ENCODE measurements at regions not wholly inside any gene's neighbourhood (a gene's known extent, or its start where the extent isn't known, plus 50 kb on each side); places are given as distances from the start of the nearest gene placed in this dataset.
"Not testable (repeated sequence)": the region's sequence is repeated elsewhere in the genome, so short reads cannot be mapped to it uniquely, and the experiment has no call there.

DNA sequence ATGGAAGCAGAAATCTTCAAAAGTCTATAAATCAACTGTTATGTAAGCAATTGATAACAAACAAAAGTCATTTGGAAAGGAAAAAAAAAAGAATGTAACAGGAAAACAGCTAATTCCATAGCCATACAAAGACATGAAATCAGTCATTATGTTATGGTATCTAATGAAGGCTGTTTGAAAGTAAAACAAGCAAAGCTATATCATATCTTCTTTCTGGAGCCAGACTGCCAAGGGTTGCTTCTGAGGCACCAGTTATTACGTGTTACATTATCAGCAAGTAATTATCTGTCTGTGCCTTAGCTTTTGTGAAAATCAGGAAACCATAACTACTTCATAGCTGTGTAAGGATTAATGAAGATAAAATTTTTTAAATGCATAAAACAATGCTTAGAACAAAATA is 480.2 kb downstream of the FAT4 start:
- ATAC-seq (ENCODE audit: low FRiP score in 2 of 2), result no peak
- 74 to 81% methylated on average over 1 of the region's 1 CpG for WGBS, 2 donors

DNA sequence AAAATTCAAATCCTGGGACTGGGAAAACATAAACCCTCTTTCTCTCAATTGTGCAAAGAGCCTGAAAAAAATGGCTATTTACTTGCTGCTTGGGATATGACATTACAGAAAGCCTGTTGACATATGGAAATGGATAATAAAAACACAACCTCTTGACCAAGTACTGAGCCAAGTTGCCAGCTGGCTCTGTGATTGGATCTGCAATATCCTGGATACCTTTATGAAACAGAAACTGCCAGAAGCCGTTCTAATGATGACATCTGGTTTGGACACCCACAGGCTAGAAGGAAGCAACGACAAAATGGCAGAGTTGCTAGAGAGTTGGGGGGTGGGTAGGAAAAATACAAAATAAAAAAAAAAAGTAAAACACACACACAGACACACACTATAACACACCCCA is 481.4 kb downstream of the FAT4 start:
- 55 to 76% methylated on average over 2 of the region's 2 CpGs for WGBS, 2 donors
- DNase-seq, result no peak
- Histone ChIP-seq H3K4me1 (no peaks in the 10 kb centered on the region), H3K4me3 (no peak overlapping the region), H3K27ac (no peak overlapping the region), H3K9me3 (no peaks in the 10 kb centered on the region), H3K27me3 (no peaks in the 10 kb centered on the region), H3K36me3 (no peaks in the 10 kb centered on the region)
- no peak for ATAC-seq (ENCODE audit: low FRiP score in 2 of 2)
- no peak for TF ChIP-seq POLR2A (IDR thresholded peaks at IDR 0.05)

More for the DNA sequence above, 480.2 kb downstream of the FAT4 start:
- Histone ChIP-seq H3K9me3 (no peaks in the 10 kb centered on the region), H3K4me3 (no peak overlapping the region), H3K27ac (no peak overlapping the region), H3K27me3 (no peaks in the 10 kb centered on the region), H3K4me1 (no peaks in the 10 kb centered on the region), H3K36me3 (no peaks in the 10 kb centered on the region)
- TF ChIP-seq POLR2AphosphoS5 (IDR thresholded peaks at IDR 0.05), result no peak
- TF ChIP-seq, protein P1, sequence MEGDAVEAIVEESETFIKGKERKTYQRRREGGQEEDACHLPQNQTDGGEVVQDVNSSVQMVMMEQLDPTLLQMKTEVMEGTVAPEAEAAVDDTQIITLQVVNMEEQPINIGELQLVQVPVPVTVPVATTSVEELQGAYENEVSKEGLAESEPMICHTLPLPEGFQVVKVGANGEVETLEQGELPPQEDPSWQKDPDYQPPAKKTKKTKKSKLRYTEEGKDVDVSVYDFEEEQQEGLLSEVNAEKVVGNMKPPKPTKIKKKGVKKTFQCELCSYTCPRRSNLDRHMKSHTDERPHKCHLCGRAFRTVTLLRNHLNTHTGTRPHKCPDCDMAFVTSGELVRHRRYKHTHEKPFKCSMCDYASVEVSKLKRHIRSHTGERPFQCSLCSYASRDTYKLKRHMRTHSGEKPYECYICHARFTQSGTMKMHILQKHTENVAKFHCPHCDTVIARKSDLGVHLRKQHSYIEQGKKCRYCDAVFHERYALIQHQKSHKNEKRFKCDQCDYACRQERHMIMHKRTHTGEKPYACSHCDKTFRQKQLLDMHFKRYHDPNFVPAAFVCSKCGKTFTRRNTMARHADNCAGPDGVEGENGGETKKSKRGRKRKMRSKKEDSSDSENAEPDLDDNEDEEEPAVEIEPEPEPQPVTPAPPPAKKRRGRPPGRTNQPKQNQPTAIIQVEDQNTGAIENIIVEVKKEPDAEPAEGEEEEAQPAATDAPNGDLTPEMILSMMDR (IDR thresholded peaks at IDR 0.05), result no peak
- no peak for TF ChIP-seq EP300 (IDR thresholded peaks at IDR 0.05)
- TF ChIP-seq POLR2A (IDR thresholded peaks at IDR 0.05), result no peak
- no peak for DNase-seq

DNA sequence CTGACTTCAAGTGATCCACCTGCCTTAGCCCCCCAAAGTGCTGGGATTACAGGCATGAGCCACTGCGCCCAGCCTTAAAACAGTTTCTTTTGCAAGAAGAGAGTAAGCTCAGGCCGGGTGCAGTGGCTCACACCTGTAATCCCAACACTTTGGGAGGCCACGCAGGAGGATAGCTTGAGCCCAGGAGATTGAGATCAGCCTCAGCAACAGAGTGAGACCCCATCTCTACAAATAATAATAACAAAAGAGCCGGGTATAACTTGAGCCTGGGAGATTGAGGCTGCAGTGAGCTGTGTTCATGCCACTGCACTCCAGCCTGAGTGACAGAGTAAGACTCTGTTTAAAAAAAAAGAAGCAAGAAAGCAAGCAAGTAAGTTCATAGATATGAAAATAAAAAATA is 482.9 kb downstream of the FAT4 start:
- H3K9me3 ChIP-seq; DNase-seq; H3K27me3 ChIP-seq; H3K27ac ChIP-seq; H3K4me3 ChIP-seq; ATAC-seq (ENCODE audit: low FRiP score in 2 of 2); H3K4me1 ChIP-seq; H3K36me3 ChIP-seq: not testable (repeated sequence)
- 76 to 78% methylated on average over 4 of the region's 4 CpGs for WGBS, 2 donors

DNA sequence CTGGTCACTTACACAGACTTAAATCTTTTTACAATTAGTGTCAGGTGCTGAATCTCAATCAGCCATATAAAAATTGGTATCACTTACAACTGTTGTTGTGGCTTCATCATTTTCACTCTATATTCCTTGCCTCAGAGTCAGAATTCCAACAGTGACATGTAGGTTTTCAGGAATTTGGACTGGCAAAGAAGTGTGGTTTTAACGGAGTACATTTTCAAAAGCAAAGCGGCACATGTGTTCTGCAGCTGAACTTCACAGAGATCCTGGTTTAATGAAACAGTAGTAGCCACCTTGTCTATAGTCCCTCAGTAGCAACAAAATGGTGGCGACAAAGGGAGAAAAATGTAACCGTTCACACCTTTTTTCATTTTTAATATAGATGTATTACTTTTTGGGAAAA is 486.6 kb downstream of the FAT4 start:
- no peak overlapping the region for H3K27ac ChIP-seq

DNA sequence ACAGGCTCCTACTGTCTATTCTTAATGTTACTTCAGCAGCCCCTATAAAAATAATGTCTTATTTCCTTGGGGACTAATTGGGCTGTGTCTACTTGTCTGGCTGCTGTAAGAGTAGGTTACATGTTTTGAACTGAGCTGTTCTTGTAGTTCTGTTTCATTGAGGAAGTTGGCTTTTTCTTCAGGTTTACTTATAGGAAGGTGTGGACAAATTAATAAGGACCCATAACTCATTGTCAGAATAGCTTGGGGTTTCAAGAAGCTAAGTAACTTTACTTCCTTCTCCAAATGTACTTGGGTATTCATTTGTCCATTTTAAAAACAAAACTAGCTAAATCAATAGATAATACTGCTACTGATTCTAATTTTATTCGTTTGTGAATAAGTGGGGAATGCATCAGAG is 487.2 kb downstream of the FAT4 start:
- Histone ChIP-seq H3K9me3 (no peaks in the 10 kb centered on the region), H3K36me3 (no peaks in the 10 kb centered on the region), H3K27me3 (no peaks in the 10 kb centered on the region), H3K4me3 (no peak overlapping the region), H3K27ac (no peak overlapping the region), H3K4me1 (no peaks in the 10 kb centered on the region)
- no peak for TF ChIP-seq POLR2A (IDR thresholded peaks at IDR 0.05)
- TF ChIP-seq, protein P1 (IDR thresholded peaks at IDR 0.05), result no peak
- no peak for TF ChIP-seq POLR2AphosphoS5 (IDR thresholded peaks at IDR 0.05)
- no peak for TF ChIP-seq EP300 (IDR thresholded peaks at IDR 0.05)
- WGBS, 2 donors, result 71 to 77% methylated on average over 1 of the region's 1 CpG
- ATAC-seq (ENCODE audit: low FRiP score in 2 of 2) (no peak), DNase-seq (no peak)

More for the DNA sequence above, 486.6 kb downstream of the FAT4 start:
- WGBS, 2 donors, result 91 to 95% methylated on average over 4 of the region's 4 CpGs
- no peaks in the 10 kb centered on the region for H3K9me3 ChIP-seq
- no peaks in the 10 kb centered on the region for H3K4me1 ChIP-seq
- H3K36me3 ChIP-seq, result no peaks in the 10 kb centered on the region
- H3K4me3 ChIP-seq, result no peak overlapping the region
- ATAC-seq (ENCODE audit: low FRiP score in 2 of 2), result no peak
- DNase-seq, result no peak
- H3K27me3 ChIP-seq, result no peaks in the 10 kb centered on the region
- TF ChIP-seq, protein P1 (IDR thresholded peaks at IDR 0.05), result no peak
- no peak for TF ChIP-seq POLR2AphosphoS5 (IDR thresholded peaks at IDR 0.05)
- no peak for TF ChIP-seq EP300 (IDR thresholded peaks at IDR 0.05)
- TF ChIP-seq POLR2A (IDR thresholded peaks at IDR 0.05), result no peak

DNA sequence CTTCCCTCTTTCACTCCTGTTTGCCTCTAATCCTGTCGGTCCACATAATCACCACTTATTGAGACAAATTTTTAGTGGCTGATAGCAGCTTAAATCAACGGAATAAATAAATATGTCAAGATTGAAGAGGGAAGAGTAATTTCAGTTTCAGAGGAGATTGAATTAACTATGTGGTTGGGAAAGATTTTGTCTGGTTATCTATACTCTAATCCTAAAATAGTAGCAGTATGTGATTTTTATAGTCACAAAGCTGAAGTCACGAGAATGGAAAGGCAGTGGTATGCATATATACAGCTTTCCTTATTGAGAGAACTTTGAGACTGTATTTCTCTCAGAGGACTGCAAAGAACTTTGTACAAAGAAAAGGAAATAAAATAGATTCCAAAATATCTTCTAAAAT is 493.3 kb downstream of the FAT4 start:
- DNase-seq (no peak), ATAC-seq (ENCODE audit: low FRiP score in 2 of 2) (no peak)
- Histone ChIP-seq H3K4me3 (no peak overlapping the region), H3K4me1 (no peaks in the 10 kb centered on the region), H3K36me3 (no peaks in the 10 kb centered on the region), H3K9me3 (no peaks in the 10 kb centered on the region), H3K27ac (no peak overlapping the region), H3K27me3 (no peaks in the 10 kb centered on the region)
- no peak for TF ChIP-seq POLR2AphosphoS5 (IDR thresholded peaks at IDR 0.05)
- WGBS, 2 donors, result 50 to 61% methylated on average over 3 of the region's 3 CpGs
